Transverse colon (tissue), 4 donors: ENCODE measurements at regions not wholly inside any gene's neighbourhood (a gene's known extent, or its start where the extent isn't known, plus 50 kb on each side); places are given as distances from the start of the nearest gene placed in this dataset.

Experiments
- DNase-seq: peaks from one replicate; pipeline ENCODE4 v3.0.0-alpha.2; 2019
- H3K27ac ChIP-seq, 4 donors: fragments of 200-600 bp; sonication (generic); 2 replicates each; pipeline ENCODE4 v1.5.1; 2016 to 2018; ENCODE audit warnings: inconsistent platforms in 4 of 4
- H3K27me3 ChIP-seq: fragments of 200-600 bp; sonication (generic); 2 replicates; pipeline ENCODE4 v1.5.1; 2017; ENCODE audit warnings: inconsistent platforms
- H3K36me3 ChIP-seq, 4 donors: fragments of 200-600 bp; sonication (generic); 2 replicates each; pipeline ENCODE4 v1.5.1; 2017 to 2019; ENCODE audit warnings: inconsistent platforms in 4 of 4
- H3K4me1 ChIP-seq, 4 donors: fragments of 200-600 bp; sonication (generic); 2 replicates each; pipeline ENCODE4 v1.5.1; 2017 to 2020; ENCODE audit warnings: inconsistent platforms in 4 of 4
- H3K4me3 ChIP-seq, 4 donors: fragments of 200-600 bp; sonication (generic); 1 replicate in 1 of 4; 2 replicates in 3 of 4; pipeline versions ENCODE4 v1.5.1 to v1.6.1; 2017 to 2019; ENCODE audit warnings: inconsistent platforms in 4 of 4
- H3K9me3 ChIP-seq, 2 donors: fragments of 200-600 bp; sonication (generic); 2 replicates each; pipeline ENCODE4 v1.5.1; 2017 to 2019; ENCODE audit warnings: inconsistent platforms in 2 of 2
- EP300 ChIP-seq: sonication (generic); formaldehyde crosslinking; IDR thresholded peaks from one replicate; pipeline ENCODE4 v1.6.1; 2017; ENCODE audit warnings: antibody characterized with exemption, low read depth
- POLR2A ChIP-seq: fragments of 450-650 bp; IDR thresholded peaks from one replicate; pipeline ENCODE4 v1.6.1; 2016; ENCODE audit warnings: antibody characterized with exemption, mild to moderate bottlenecking, moderate library complexity
- POLR2AphosphoS5 ChIP-seq, 3 donors: sonication (generic); formaldehyde crosslinking; IDR thresholded peaks; one replicate each; pipeline ENCODE4 v1.6.1; 2016; ENCODE audit warnings: antibody characterized with exemption in 3 of 3
- WGBS, 2 donors: methylation state at CpG; one replicate each; pipeline ENCODE4 v1.1.5; 2018; ENCODE audit warnings: low coverage in 1 of 2; 5-methylcytosine and 5-hydroxymethylcytosine counted together
- in situ Hi-C, 4 donors: fragments of 200-750 bp; cut with MboI; loops; one replicate each; pipeline versions ENCODE4 v1.15.0 to v1.15.1; 2017; ENCODE audit warnings: low sequenced_read_pairs in 3 of 4, low pct_ligation_motif_present in 1 of 4, low pct_unique_long_range_greater_than_20kb in 1 of 4
- intact Hi-C: fragments of 100-400 bp; cut with DNase I; formaldehyde crosslinking; loops from one replicate; pipeline ENCODE4 v1.15.1; 2023; ENCODE audit warnings: low total_unique reads
- TF ChIP-seq, protein P1 (sequence below), 5 experiments: fragments of 200-600 bp in 3 of 5; fragments of 450-650 bp in 2 of 5; sonication (generic) in 3 of 5; IDR thresholded peaks; 1 replicate in 2 of 5; 2 replicates in 3 of 5; pipeline ENCODE4 v1.5.1; 2016 to 2017; ENCODE audit warnings: antibody characterized with exemption in 5 of 5, inconsistent platforms in 3 of 5, mild to moderate bottlenecking in 2 of 5, moderate library complexity in 1 of 5

- DNase-seq: no peak
- no peaks in the 10 kb centered on the region for H3K36me3 ChIP-seq
- peaks cover 0 to 16% (median 9%) of the 10 kb centered on the region in 4 donors for H3K4me1 ChIP-seq
- WGBS, 2 donors: 81 to 92% methylated on average over 2 to 9 of the region's 9 CpGs
- no peaks in the 10 kb centered on the region for H3K9me3 ChIP-seq
- H3K27ac ChIP-seq: no peak overlapping the region
- H3K4me3 ChIP-seq: no peak overlapping the region
- TF ChIP-seq POLR2AphosphoS5 (IDR thresholded peaks at IDR 0.05): no peak
- TF ChIP-seq POLR2A: no peak
- TF ChIP-seq, protein P1, sequence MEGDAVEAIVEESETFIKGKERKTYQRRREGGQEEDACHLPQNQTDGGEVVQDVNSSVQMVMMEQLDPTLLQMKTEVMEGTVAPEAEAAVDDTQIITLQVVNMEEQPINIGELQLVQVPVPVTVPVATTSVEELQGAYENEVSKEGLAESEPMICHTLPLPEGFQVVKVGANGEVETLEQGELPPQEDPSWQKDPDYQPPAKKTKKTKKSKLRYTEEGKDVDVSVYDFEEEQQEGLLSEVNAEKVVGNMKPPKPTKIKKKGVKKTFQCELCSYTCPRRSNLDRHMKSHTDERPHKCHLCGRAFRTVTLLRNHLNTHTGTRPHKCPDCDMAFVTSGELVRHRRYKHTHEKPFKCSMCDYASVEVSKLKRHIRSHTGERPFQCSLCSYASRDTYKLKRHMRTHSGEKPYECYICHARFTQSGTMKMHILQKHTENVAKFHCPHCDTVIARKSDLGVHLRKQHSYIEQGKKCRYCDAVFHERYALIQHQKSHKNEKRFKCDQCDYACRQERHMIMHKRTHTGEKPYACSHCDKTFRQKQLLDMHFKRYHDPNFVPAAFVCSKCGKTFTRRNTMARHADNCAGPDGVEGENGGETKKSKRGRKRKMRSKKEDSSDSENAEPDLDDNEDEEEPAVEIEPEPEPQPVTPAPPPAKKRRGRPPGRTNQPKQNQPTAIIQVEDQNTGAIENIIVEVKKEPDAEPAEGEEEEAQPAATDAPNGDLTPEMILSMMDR (IDR thresholded peaks at IDR 0.05): no peak
- TF ChIP-seq EP300: no peak
- no peaks in the 10 kb centered on the region for H3K27me3 ChIP-seq
- in situ Hi-C loops: loop anchor here in 3 of 4 donors (5.0 to 10.0 kb wide), 2 partner anchors 328 to 331 kb away; no protein-coding TSS in a partner anchor
- intact Hi-C loops: no loop called here
Observed at GRCh38 chr4:183834252-183834651, 70.9 kb upstream of the STOX2 start.

DNA sequence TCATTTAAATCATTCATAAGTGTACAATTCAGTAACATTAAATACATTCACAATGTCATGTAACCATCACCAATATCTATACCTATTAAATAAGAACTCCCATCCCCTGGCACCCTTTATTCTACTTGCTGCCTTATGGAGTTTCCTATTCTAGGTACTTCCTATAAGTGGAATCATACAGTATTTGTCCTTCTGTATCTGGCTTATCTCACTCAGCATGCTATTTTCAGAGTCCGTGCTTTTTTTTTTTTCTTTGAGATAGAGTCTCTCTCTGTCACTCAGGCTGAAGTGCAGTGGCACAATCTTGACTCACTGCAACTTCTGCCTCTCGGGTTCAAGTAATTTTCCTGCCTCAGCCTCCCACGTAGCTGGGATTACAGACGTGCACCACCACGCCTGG lies 67.9 kb upstream of the STOX2 start:
- TF ChIP-seq POLR2AphosphoS5 (IDR thresholded peaks at IDR 0.05) (no peak), POLR2A (no peak), EP300 (no peak)
- TF ChIP-seq, protein P1 (IDR thresholded peaks at IDR 0.05): no peak
- Histone ChIP-seq H3K27ac (no peak overlapping the region), H3K9me3 (no peaks in the 10 kb centered on the region), H3K27me3 (no peaks in the 10 kb centered on the region), H3K4me1 (no peaks in the 10 kb centered on the region), H3K36me3 (no peaks in the 10 kb centered on the region), H3K4me3 (no peak overlapping the region)
- intact Hi-C loops (no loop called here), in situ Hi-C loops (loop anchor here in 2 of 4 donors (10.0 kb wide), 1 partner anchor 328 kb away; no protein-coding TSS in a partner anchor)
- 86% methylated on average over 5 of the region's 5 CpGs; no CpG with 5 or more reads in 1 of the 2 donors for WGBS, 2 donors
- DNase-seq: no peak

GRCh38 chr4:183838987-183839712 lies 66.0 kb upstream of the STOX2 start:
- TF ChIP-seq POLR2AphosphoS5 (IDR thresholded peaks at IDR 0.05) (no peak), EP300 (no peak), POLR2A (no peak)
- TF ChIP-seq, protein P1 (IDR thresholded peaks at IDR 0.05): no peak
- intact Hi-C loops (no loop called here), in situ Hi-C loops (loop anchor here in 2 of 4 donors (10.0 kb wide), 1 partner anchor 326 kb away; no protein-coding TSS in a partner anchor)
- 60 to 73% methylated on average over 9 to 16 of the region's 16 CpGs for WGBS, 2 donors
- DNase-seq: no peak
- H3K27me3 ChIP-seq: no peaks in the 10 kb centered on the region
- H3K4me3 ChIP-seq: no peak overlapping the region
- no peaks in the 10 kb centered on the region for H3K9me3 ChIP-seq
- no peak overlapping the region for H3K27ac ChIP-seq
- no peaks in the 10 kb centered on the region for H3K4me1 ChIP-seq
- H3K36me3 ChIP-seq: no peaks in the 10 kb centered on the region

DNA sequence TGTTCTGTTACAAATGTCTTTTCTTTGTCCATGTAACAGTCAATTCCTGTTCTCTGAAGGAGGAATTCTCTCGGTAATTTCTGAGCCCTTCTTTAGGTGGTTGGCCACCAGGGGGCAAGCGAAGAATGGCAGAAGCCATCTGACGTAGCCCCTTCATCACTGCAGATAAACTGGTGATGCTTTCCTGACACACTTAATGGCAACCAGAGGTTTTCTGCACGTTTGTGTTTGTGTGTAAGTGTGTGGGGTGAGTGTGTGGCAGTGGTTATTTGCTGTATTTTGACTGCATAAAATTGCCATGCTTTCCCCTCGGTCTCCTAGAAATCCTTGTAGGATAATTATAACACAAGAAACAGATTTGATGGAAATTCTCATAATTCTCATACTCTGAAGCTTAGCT lies 64.8 kb upstream of the STOX2 start:
- WGBS, 2 donors: 0 to 21% methylated on average over 3 to 5 of the region's 5 CpGs

More for the DNA sequence above, 64.8 kb upstream of the STOX2 start:
- intact Hi-C loops (loop anchor here (2.0 kb wide), 1 partner anchor 328 kb away; no protein-coding TSS in a partner anchor), in situ Hi-C loops (loop anchor here in 1 of 4 donors (5.0 kb wide), 1 partner anchor 322 kb away; no protein-coding TSS in a partner anchor)
- Histone ChIP-seq H3K9me3 (no peaks in the 10 kb centered on the region), H3K27me3 (no peaks in the 10 kb centered on the region), H3K4me1 (no peaks in the 10 kb centered on the region), H3K4me3 (no peak overlapping the region), H3K36me3 (no peaks in the 10 kb centered on the region), H3K27ac (no peak overlapping the region)
- DNase-seq: peak; percentile 81
- no peak for TF ChIP-seq EP300
- TF ChIP-seq, protein P1 (IDR thresholded peaks at IDR 0.05): peak; percentile 78 to 86 (median 85)
- TF ChIP-seq POLR2A: no peak
- TF ChIP-seq POLR2AphosphoS5 (IDR thresholded peaks at IDR 0.05): no peak
